ENCODE measurements at regions not wholly inside any gene's neighbourhood (a gene's known extent, or its start where the extent isn't known, plus 50 kb on each side); places are given as distances from the start of the nearest gene placed in this dataset.

DNA sequence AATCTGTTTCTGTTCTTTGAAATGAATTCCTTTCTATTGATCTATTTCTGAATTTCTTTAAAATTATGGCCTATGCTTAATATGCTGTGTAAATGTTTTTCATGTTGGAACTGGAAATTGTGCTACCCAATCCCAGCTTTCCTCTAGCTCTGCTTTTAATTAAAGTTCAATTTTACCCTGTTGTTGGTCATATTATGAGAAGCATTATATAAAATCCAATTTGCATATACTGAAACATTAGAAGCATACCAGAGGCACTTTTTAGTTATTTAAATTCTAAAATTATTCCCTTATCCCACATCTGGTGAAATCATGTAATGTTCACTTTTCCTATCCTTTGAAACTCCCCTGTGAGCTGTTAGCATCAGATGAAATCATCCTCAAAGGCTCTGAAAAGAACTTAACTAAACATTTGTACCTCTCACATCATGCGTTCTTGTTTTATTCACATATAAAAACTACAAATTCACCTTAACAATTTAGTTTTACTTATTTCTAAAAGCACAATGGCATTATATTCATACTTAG lies 160.6 kb upstream of the COL21A1 start:
- no peaks in the 10 kb centered on the region for H3K27me3 ChIP-seq
- H3K4me1 ChIP-seq = no peaks in the 10 kb centered on the region
- ATAC-seq = no peak
- TF ChIP-seq, protein P1, sequence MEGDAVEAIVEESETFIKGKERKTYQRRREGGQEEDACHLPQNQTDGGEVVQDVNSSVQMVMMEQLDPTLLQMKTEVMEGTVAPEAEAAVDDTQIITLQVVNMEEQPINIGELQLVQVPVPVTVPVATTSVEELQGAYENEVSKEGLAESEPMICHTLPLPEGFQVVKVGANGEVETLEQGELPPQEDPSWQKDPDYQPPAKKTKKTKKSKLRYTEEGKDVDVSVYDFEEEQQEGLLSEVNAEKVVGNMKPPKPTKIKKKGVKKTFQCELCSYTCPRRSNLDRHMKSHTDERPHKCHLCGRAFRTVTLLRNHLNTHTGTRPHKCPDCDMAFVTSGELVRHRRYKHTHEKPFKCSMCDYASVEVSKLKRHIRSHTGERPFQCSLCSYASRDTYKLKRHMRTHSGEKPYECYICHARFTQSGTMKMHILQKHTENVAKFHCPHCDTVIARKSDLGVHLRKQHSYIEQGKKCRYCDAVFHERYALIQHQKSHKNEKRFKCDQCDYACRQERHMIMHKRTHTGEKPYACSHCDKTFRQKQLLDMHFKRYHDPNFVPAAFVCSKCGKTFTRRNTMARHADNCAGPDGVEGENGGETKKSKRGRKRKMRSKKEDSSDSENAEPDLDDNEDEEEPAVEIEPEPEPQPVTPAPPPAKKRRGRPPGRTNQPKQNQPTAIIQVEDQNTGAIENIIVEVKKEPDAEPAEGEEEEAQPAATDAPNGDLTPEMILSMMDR (IDR thresholded peaks at IDR 0.05) = no peak
- intact Hi-C loops (cut with DNase I) = no loop called here
- no peak for DNase-seq
- H3K9me3 ChIP-seq = no peaks in the 10 kb centered on the region
- 85 to 90% methylated on average over 1 of the region's 1 CpG for WGBS, 2 donors
- no peak for FAIRE-seq
- no peaks in the 10 kb centered on the region for H3K36me3 ChIP-seq
- no peak overlapping the region for H3K4me3 ChIP-seq
- H3K27ac ChIP-seq = no peak overlapping the region

DNA sequence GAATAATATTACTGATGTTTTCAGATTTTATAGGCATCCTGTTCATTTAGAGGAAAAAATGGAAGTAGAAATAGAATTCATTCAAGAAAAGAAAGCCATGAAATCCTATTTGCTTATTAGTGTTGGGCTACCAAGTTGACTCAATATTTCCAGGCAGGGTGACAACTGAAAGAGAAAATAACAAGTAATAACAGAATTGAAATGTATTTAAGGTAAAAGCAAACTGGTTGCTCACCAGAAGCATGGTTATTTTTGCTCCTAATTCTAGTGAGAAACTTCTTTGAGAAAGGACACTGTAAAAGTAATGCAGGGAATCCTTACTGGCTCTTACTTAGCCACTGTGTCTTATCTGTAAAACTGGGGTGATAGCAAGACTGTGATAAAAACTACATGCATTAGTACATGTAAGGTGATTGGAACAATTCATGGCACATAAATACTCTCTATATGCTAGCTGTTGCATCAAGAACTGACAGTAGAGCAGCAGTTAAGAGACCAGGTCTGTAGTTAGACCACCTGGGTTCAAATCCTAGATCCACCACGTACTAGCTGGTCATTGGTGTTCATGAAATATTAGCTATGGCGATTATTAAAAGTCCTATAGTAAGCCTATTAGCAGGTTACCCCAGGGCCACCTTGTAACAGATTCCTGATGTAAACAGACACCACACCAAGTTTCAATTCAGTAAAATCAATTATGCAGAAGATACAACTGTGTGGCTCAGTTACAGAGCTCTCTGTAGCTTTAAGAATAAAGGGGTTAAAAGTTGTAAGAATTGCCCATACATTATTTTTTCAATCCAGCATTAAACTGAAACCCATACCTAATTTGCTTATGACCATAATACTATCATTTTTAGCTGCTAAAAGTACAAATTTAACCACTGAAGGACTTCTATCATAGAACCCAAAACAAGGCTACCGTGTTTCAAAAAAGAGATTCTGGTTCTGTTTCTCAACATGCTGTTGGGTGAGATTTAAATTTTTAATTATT lies 159.2 kb upstream of the COL21A1 start:
- no peaks in the 10 kb centered on the region for H3K36me3 ChIP-seq
- 91 to 93% methylated on average over 3 of the region's 3 CpGs for WGBS, 2 donors
- intact Hi-C loops (cut with DNase I) = no loop called here
- no peak overlapping the region for H3K4me3 ChIP-seq
- TF ChIP-seq, protein P1 (IDR thresholded peaks at IDR 0.05) = no peak
- no peaks in the 10 kb centered on the region for H3K4me1 ChIP-seq
- H3K27ac ChIP-seq = no peak overlapping the region
- no peak for DNase-seq
- no peaks in the 10 kb centered on the region for H3K27me3 ChIP-seq
- peaks cover 0 to 3% (median 0%) of the 10 kb centered on the region in 4 donors for H3K9me3 ChIP-seq
- ATAC-seq = no peak
- no peak for FAIRE-seq

DNA sequence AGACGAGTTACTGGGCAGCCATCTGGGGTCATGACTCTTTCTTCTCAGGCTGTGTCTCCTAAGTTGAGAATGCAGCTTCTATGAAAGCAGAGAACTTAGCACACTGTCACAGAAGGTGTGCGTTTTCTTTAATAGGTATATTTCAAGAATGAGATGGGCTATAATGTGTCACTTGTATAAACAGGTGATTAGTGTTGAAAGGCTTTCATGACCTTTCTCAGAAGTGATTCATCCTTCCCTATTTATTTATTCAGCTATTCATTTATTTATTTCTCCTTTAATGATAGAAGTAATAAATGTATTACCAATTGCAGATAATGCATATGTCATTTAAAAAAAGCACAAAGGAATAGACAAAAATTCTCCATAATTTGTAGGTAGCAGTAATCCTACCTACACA lies 157.2 kb upstream of the COL21A1 start:
- TF ChIP-seq, protein P1 (IDR thresholded peaks at IDR 0.05) = no peak
- Histone ChIP-seq H3K27me3 (no peaks in the 10 kb centered on the region), H3K9me3 (peaks cover 0 to 3% (median 0%) of the 10 kb centered on the region in 4 donors), H3K27ac (no peak overlapping the region), H3K4me3 (no peak overlapping the region), H3K36me3 (no peaks in the 10 kb centered on the region), H3K4me1 (peaks cover 0 to 3% (median 0%) of the 10 kb centered on the region in 3 donors)
- intact Hi-C loops (cut with DNase I) = no loop called here
- WGBS, 2 donors = 77 to 88% methylated on average over 2 of the region's 2 CpGs
- DNase-seq = no peak
- no peak for ATAC-seq
- FAIRE-seq = no peak

DNA sequence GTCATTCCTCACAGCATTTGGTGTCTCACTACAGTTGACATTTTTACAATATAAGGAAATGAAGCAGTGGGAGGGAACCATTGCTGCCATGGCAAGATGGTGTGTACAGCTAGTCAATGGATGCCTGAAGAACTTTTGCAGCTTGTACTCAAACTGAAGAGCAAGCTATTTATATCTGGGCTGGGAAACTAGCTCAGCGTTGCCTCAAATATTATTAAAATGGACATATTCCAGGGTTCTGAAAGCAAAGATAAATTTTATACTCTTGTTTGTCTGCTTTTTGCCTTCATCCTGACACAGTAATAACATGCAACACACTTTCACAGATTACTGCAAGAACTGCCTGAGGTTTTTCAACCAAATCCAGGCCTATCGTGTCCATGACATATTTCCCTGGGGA lies 156.4 kb upstream of the COL21A1 start:
- H3K27me3 ChIP-seq = no peaks in the 10 kb centered on the region
- no peak overlapping the region for H3K4me3 ChIP-seq
- no peak overlapping the region for H3K27ac ChIP-seq
- TF ChIP-seq, protein P1 (IDR thresholded peaks at IDR 0.05) = no peak
- DNase-seq = no peak
- 54 to 62% methylated on average over 2 of the region's 2 CpGs for WGBS, 2 donors
- no peak for FAIRE-seq
- no peak for ATAC-seq
- peaks cover 0 to 11% (median 4%) of the 10 kb centered on the region in 3 donors for H3K4me1 ChIP-seq
- intact Hi-C loops (cut with DNase I) = no loop called here
- peaks cover 0 to 3% (median 0%) of the 10 kb centered on the region in 4 donors for H3K9me3 ChIP-seq
- no peaks in the 10 kb centered on the region for H3K36me3 ChIP-seq
